ENCODE measurements at regions not wholly inside any gene's neighbourhood (a gene's known extent, or its start where the extent isn't known, plus 50 kb on each side); places are given as distances from the start of the nearest gene placed in this dataset.

- no peak for DNase-seq (ENCODE audit: low spot score)
- TF ChIP-seq, protein P1, sequence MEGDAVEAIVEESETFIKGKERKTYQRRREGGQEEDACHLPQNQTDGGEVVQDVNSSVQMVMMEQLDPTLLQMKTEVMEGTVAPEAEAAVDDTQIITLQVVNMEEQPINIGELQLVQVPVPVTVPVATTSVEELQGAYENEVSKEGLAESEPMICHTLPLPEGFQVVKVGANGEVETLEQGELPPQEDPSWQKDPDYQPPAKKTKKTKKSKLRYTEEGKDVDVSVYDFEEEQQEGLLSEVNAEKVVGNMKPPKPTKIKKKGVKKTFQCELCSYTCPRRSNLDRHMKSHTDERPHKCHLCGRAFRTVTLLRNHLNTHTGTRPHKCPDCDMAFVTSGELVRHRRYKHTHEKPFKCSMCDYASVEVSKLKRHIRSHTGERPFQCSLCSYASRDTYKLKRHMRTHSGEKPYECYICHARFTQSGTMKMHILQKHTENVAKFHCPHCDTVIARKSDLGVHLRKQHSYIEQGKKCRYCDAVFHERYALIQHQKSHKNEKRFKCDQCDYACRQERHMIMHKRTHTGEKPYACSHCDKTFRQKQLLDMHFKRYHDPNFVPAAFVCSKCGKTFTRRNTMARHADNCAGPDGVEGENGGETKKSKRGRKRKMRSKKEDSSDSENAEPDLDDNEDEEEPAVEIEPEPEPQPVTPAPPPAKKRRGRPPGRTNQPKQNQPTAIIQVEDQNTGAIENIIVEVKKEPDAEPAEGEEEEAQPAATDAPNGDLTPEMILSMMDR (IDR thresholded peaks at IDR 0.05), result no peak
- Histone ChIP-seq H3K27ac (no peak overlapping the region), H3K4me3 (no peak overlapping the region)
These were observed 83.9 kb downstream of the TMEM174 start for GRCh38 chr5:73256862-73257261.

- TF ChIP-seq, protein P1 (IDR thresholded peaks at IDR 0.05), result no peak
- DNase-seq (ENCODE audit: low spot score), result no peak
- Histone ChIP-seq H3K27ac (no peak overlapping the region), H3K4me3 (no peak overlapping the region)
These were observed 83.5 kb downstream of the TMEM174 start for GRCh38 chr5:73256462-73256861.

- Histone ChIP-seq H3K4me3 (no peak overlapping the region), H3K27ac (no peak overlapping the region)
- TF ChIP-seq, protein P1 (IDR thresholded peaks at IDR 0.05), result no peak
- no peak for DNase-seq (ENCODE audit: low spot score)
These were observed 83.0 kb downstream of the TMEM174 start for GRCh38 chr5:73256012-73256411.

GRCh38 chr5:73254642-73255041 lies 81.6 kb downstream of the TMEM174 start:
- no peak for DNase-seq (ENCODE audit: low spot score)
- TF ChIP-seq, protein P1 (IDR thresholded peaks at IDR 0.05), result no peak
- Histone ChIP-seq H3K4me3 (no peak overlapping the region), H3K27ac (no peak overlapping the region)

DNA sequence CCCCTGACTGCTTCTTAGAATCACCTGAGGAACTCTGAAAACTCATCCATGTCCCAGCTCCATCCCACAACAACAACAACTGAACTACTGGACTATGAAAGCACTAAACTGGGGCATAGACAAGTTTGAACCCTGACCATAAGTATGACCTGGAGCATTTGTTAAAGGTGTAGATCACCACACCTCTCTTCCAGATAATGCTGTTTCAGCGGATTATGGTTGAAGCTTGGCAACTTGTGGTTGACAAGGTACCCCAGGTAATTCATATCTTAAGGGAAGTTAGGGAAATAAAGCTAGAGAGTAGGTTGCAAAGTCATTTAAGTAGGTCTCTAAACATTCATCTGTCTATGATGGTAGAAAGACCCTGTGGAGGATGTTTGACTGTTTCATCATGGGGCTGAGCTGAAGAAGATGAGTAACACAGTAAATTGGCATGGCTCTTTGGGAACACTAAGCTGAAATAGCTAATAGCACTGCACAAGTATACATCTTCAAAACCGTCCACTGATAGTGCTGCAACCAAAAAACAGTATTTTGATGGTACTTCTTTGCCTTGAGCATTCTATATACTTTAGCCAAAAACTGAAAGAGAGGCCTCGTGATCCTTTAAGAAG lies 80.2 kb downstream of the TMEM174 start:
- TF ChIP-seq, protein P1 (IDR thresholded peaks at IDR 0.05), result no peak
- Histone ChIP-seq H3K4me3 (no peak overlapping the region), H3K27ac (no peak overlapping the region)
- DNase-seq (ENCODE audit: low spot score), result no peak

- TF ChIP-seq, protein P1 (IDR thresholded peaks at IDR 0.05), result no peak
- no peak overlapping the region for H3K27ac ChIP-seq
- no peak for DNase-seq (ENCODE audit: low spot score)
These were observed 77.7 kb downstream of the TMEM174 start for GRCh38 chr5:73250645-73251044.

GRCh38 chr5:73242735-73243134 lies 69.7 kb downstream of the TMEM174 start:
- no peak overlapping the region for H3K27ac ChIP-seq
- no peak overlapping the region for H3K4me3 ChIP-seq
- no peak for DNase-seq (ENCODE audit: low spot score)
- TF ChIP-seq, protein P1 (IDR thresholded peaks at IDR 0.05), result no peak

More at GRCh38 chr5:73250645-73251044, 77.7 kb downstream of the TMEM174 start:
- no peak overlapping the region for H3K4me3 ChIP-seq

Data from coronary artery (tissue), 2 donors.